Limb (tissue), 2 donors: ENCODE measurements at regions not wholly inside any gene's neighbourhood (a gene's known extent, or its start where the extent isn't known, plus 50 kb on each side); places are given as distances from the start of the nearest gene placed in this dataset.

ENCODE experiments used
- DNase-seq, 2 donors: peaks; one replicate each; pipeline ENCODE4 v3.0.0-alpha.2; 2016; ENCODE audit errors: extremely low spot score in 2 of 2

- no peak for DNase-seq
These were observed 316.8 kb upstream of the NFE2L3 start for GRCh38 chr7:25835197-25835596.

- DNase-seq: no peak
These were observed 312.8 kb upstream of the NFE2L3 start for GRCh38 chr7:25839084-25839769.

GRCh38 chr7:25840209-25840792 lies 311.7 kb upstream of the NFE2L3 start:
- DNase-seq: no peak

GRCh38 chr7:25841575-25841974 lies 310.4 kb upstream of the NFE2L3 start:
- DNase-seq: no peak

- peak in 1 of 2 donors; percentile 10 for DNase-seq
These were observed 309.7 kb upstream of the NFE2L3 start for GRCh38 chr7:25842201-25842733.

- no peak for DNase-seq
These were observed 308.5 kb upstream of the NFE2L3 start for GRCh38 chr7:25843467-25843866.

GRCh38 chr7:25844102-25844870 lies 307.7 kb upstream of the NFE2L3 start:
- no peak for DNase-seq

- no peak for DNase-seq
These were observed 306.5 kb upstream of the NFE2L3 start for GRCh38 chr7:25845464-25845863.

GRCh38 chr7:25846722-25847121 lies 305.3 kb upstream of the NFE2L3 start:
- DNase-seq: peak; percentile 77 to 90

- no peak for DNase-seq
These were observed 304.5 kb upstream of the NFE2L3 start for GRCh38 chr7:25847336-25848070.

- DNase-seq: peak in 1 of 2 donors; percentile 47
These were observed 302.4 kb upstream of the NFE2L3 start for GRCh38 chr7:25849500-25850184.

GRCh38 chr7:25850216-25850615 lies 301.8 kb upstream of the NFE2L3 start:
- no peak for DNase-seq

GRCh38 chr7:25850735-25851134 lies 301.3 kb upstream of the NFE2L3 start:
- no peak for DNase-seq

- DNase-seq: peak; percentile 91
These were observed 300.4 kb upstream of the NFE2L3 start for GRCh38 chr7:25851332-25852210.

- peak in 1 of 2 donors; percentile 82 for DNase-seq
These were observed 299.6 kb upstream of the NFE2L3 start for GRCh38 chr7:25852211-25852938.

- no peak for DNase-seq
These were observed 299.1 kb upstream of the NFE2L3 start for GRCh38 chr7:25852939-25853271.

- no peak for DNase-seq
These were observed 298.7 kb upstream of the NFE2L3 start for GRCh38 chr7:25853314-25853713.

- peak in 1 of 2 donors; percentile 51 for DNase-seq
These were observed 297.9 kb upstream of the NFE2L3 start for GRCh38 chr7:25854059-25854458.
